CD14-positive monocyte (primary cell): ENCODE measurements at regions not wholly inside any gene's neighbourhood (a gene's known extent, or its start where the extent isn't known, plus 50 kb on each side); places are given as distances from the start of the nearest gene placed in this dataset.

Source experiments
- DNase-seq, 3 donors: peaks; one replicate each; pipeline ENCODE4 v3.0.0-alpha.2; 2011 to 2022
- H2AFZ ChIP-seq: 2 replicates; pipeline ENCODE4 v1.6.0; 2012; ENCODE audit warnings: mild to moderate bottlenecking, low read depth, low read length, inconsistent platforms; ENCODE audit not compliant: insufficient read depth, poor library complexity, severe bottlenecking
- H3K27ac ChIP-seq, 2 donors: 1 replicate in 1 of 2; 2 replicates in 1 of 2; pipeline ENCODE4 v1.5.1; 2012 to 2013; ENCODE audit warnings: low read length in 2 of 2, control low read depth in 1 of 2, inconsistent platforms in 1 of 2, low read depth in 1 of 2, mild to moderate bottlenecking in 1 of 2
- H3K27me3 ChIP-seq, 2 donors: one replicate each; pipeline versions ENCODE4 v1.6.0 to v1.6.1; 2011 to 2013; ENCODE audit warnings: low read length in 2 of 2; ENCODE audit not compliant: control insufficient read depth in 2 of 2, insufficient read depth in 2 of 2
- H3K36me3 ChIP-seq, 2 donors: replicated peaks in 1 of 2; 1 replicate in 1 of 2; 2 replicates in 1 of 2; pipeline versions ENCODE4 v1.5.1 to v1.6.1; 2012 to 2013; ENCODE audit warnings: low read length in 2 of 2, control low read depth in 1 of 2, inconsistent platforms in 1 of 2, mild to moderate bottlenecking in 1 of 2; ENCODE audit not compliant: insufficient read depth in 2 of 2, control insufficient read depth in 1 of 2
- H3K4me1 ChIP-seq, 2 donors: 1 replicate in 1 of 2; 2 replicates in 1 of 2; pipeline versions ENCODE4 v1.5.1 to v1.6.1; 2012 to 2013; ENCODE audit warnings: low read length in 2 of 2, control low read depth in 1 of 2, inconsistent platforms in 1 of 2, mild to moderate bottlenecking in 1 of 2, moderate library complexity in 1 of 2; ENCODE audit not compliant: insufficient read depth in 2 of 2, control insufficient read depth in 1 of 2
- H3K4me2 ChIP-seq: replicated peaks from 2 replicates; pipeline ENCODE3; 2012; ENCODE audit warnings: low read length, moderate library complexity, mild to moderate bottlenecking; ENCODE audit not compliant: poor library complexity, severe bottlenecking; ENCODE audit errors: extremely low read depth
- H3K4me3 ChIP-seq, 3 experiments: fragments of 200-600 bp in 1 of 3; sonication (generic) in 1 of 3; replicated peaks in 1 of 3; 1 replicate in 2 of 3; 2 replicates in 1 of 3; pipeline ENCODE4 v1.5.1; 2011 to 2013; ENCODE audit warnings: low read length in 3 of 3, mild to moderate bottlenecking in 3 of 3, control low read depth in 2 of 3, low read depth in 2 of 3, inconsistent platforms in 1 of 3, moderate library complexity in 1 of 3
- H3K79me2 ChIP-seq: 2 replicates; pipeline ENCODE4 v1.6.0; 2012; ENCODE audit warnings: mild to moderate bottlenecking, control low read depth, inconsistent platforms, low read length, moderate library complexity; ENCODE audit not compliant: insufficient read depth
- H3K9ac ChIP-seq: 2 replicates; pipeline ENCODE4 v1.6.0; 2017; ENCODE audit warnings: low read length, mild to moderate bottlenecking; ENCODE audit not compliant: insufficient read depth, poor library complexity, severe bottlenecking
- H3K9me3 ChIP-seq, 2 donors: replicated peaks in 1 of 2; 1 replicate in 1 of 2; 2 replicates in 1 of 2; pipeline versions ENCODE4 v1.5.1 to v1.6.1; 2012 to 2013; ENCODE audit warnings: low read length in 2 of 2, control low read depth in 1 of 2; ENCODE audit not compliant: control insufficient read depth in 1 of 2, insufficient read depth in 1 of 2
- H4K20me1 ChIP-seq: 2 replicates; pipeline ENCODE4 v1.6.0; 2012; ENCODE audit warnings: mild to moderate bottlenecking, low read length, control low read depth, moderate library complexity; ENCODE audit not compliant: insufficient read depth
- H3K27ac Mint-ChIP-seq, 7 donors: one replicate each; pipeline ENCODE4 v1.8.0; 2020; ENCODE audit warnings: mild to moderate bottlenecking in 7 of 7, mixed read lengths in 7 of 7, moderate library complexity in 6 of 7, inconsistent platforms in 2 of 7
- H3K27me3 Mint-ChIP-seq, 3 donors: one replicate each; pipeline ENCODE4 v1.8.0; 2021 to 2022; ENCODE audit warnings: low read depth in 3 of 3, mild to moderate bottlenecking in 3 of 3, mixed read lengths in 3 of 3, moderate library complexity in 3 of 3, inconsistent platforms in 1 of 3
- H3K36me3 Mint-ChIP-seq, 2 donors: one replicate each; pipeline ENCODE4 v1.8.0; 2020; ENCODE audit warnings: mixed read lengths in 2 of 2, inconsistent platforms in 1 of 2, mild to moderate bottlenecking in 1 of 2
- H3K4me1 Mint-ChIP-seq: one replicate; pipeline ENCODE4 v1.8.0; 2020; ENCODE audit warnings: mild to moderate bottlenecking, mixed read lengths
- H3K4me3 Mint-ChIP-seq, 2 donors: one replicate each; pipeline ENCODE4 v1.8.0; 2020; ENCODE audit warnings: mild to moderate bottlenecking in 2 of 2, mixed read lengths in 2 of 2, moderate library complexity in 1 of 2
- H3K9me3 Mint-ChIP-seq, 7 donors: one replicate each; pipeline ENCODE4 v1.8.0; 2020 to 2022; ENCODE audit warnings: mixed read lengths in 7 of 7, mild to moderate bottlenecking in 6 of 7, moderate library complexity in 6 of 7, inconsistent platforms in 2 of 7
- CTCF ChIP-seq: fragments of 200-600 bp; IDR thresholded peaks from one replicate; pipeline ENCODE4 v1.8.0; 2022; ENCODE audit warnings: antibody characterized with exemption, mild to moderate bottlenecking
- WGBS: methylation state at CpG from one replicate; pipeline ENCODE4 v1.1.5; 2013; ENCODE audit warnings: missing lambda C conversion rate; ENCODE audit not compliant: insufficient coverage; 5-methylcytosine and 5-hydroxymethylcytosine counted together
- intact Hi-C, 2 donors: fragments of 100-400 bp; cut with micrococcal nuclease; formaldehyde crosslinking; loops; one replicate each; pipeline versions ENCODE4 v1.15.0 to v1.15.1; 2023

- H3K27ac ChIP-seq = no peak overlapping the region
- no peaks in the 10 kb centered on the region for H3K36me3 ChIP-seq
- H3K4me2 ChIP-seq = no peak overlapping the region
- H3K9me3 ChIP-seq = no peaks in the 10 kb centered on the region
- H3K4me3 ChIP-seq = no peak overlapping the region
- H3K36me3 Mint-ChIP-seq = no peaks in the 10 kb centered on the region
- intact Hi-C loops = no loop called here
- H3K27ac Mint-ChIP-seq = no peak overlapping the region
- H3K27me3 ChIP-seq = no peaks in the 10 kb centered on the region
- H4K20me1 ChIP-seq = no peaks in the 10 kb centered on the region
- H3K4me1 ChIP-seq = no peaks in the 10 kb centered on the region
- no peak overlapping the region for H3K4me3 Mint-ChIP-seq
- no peak for DNase-seq
- H2AFZ ChIP-seq = no peak overlapping the region
- no peak for TF ChIP-seq CTCF
- peaks cover 22% of the 10 kb centered on the region for H3K4me1 Mint-ChIP-seq
- H3K27me3 Mint-ChIP-seq = peaks cover 2 to 3% (median 2%) of the 10 kb centered on the region in 3 donors
- H3K9ac ChIP-seq = no peak overlapping the region
- peaks cover 2 to 13% (median 6%) of the 10 kb centered on the region in 7 donors for H3K9me3 Mint-ChIP-seq
- H3K79me2 ChIP-seq = no peaks in the 10 kb centered on the region
These were observed 114.2 kb downstream of the NAB1 start for GRCh38 chr2:190763100-190763499.

- 92% methylated on average over 1 of the region's 2 CpGs for WGBS
- intact Hi-C loops = no loop called here
These were observed 115.1 kb downstream of the NAB1 start for GRCh38 chr2:190763901-190764514.

More at GRCh38 chr2:190763901-190764514, 115.1 kb downstream of the NAB1 start:
- no peaks in the 10 kb centered on the region for H3K27me3 ChIP-seq
- H3K9ac ChIP-seq = no peak overlapping the region
- H4K20me1 ChIP-seq = no peaks in the 10 kb centered on the region
- no peak for DNase-seq
- TF ChIP-seq CTCF = no peak
- Mint-ChIP-seq H3K36me3 (no peaks in the 10 kb centered on the region), H3K27ac (no peak overlapping the region), H3K4me1 (peaks cover 22% of the 10 kb centered on the region), H3K9me3 (peaks cover 2 to 13% (median 6%) of the 10 kb centered on the region in 7 donors), H3K4me3 (no peak overlapping the region), H3K27me3 (peaks cover 2 to 3% (median 2%) of the 10 kb centered on the region in 3 donors)
- no peak overlapping the region for H2AFZ ChIP-seq
- no peak overlapping the region for H3K27ac ChIP-seq
- no peaks in the 10 kb centered on the region for H3K4me1 ChIP-seq
- H3K9me3 ChIP-seq = no peaks in the 10 kb centered on the region
- no peak overlapping the region for H3K4me2 ChIP-seq
- no peak overlapping the region for H3K4me3 ChIP-seq
- H3K79me2 ChIP-seq = no peaks in the 10 kb centered on the region
- H3K36me3 ChIP-seq = no peaks in the 10 kb centered on the region
